Stimulated activated CD8-positive, alpha-beta memory T cell treated with anti-CD3 and anti-CD28 coated beads, Interleukin-7, amount 100 ng/mL, for 1 hour (primary cell): ENCODE measurements at regions not wholly inside any gene's neighbourhood (a gene's known extent, or its start where the extent isn't known, plus 50 kb on each side); places are given as distances from the start of the nearest gene placed in this dataset.

ENCODE experiments used
- DNase-seq, 2 donors: peaks; one replicate each; pipeline ENCODE4 v3.0.0-alpha.2; 2020; ENCODE audit warnings: low read depth in 2 of 2

DNA sequence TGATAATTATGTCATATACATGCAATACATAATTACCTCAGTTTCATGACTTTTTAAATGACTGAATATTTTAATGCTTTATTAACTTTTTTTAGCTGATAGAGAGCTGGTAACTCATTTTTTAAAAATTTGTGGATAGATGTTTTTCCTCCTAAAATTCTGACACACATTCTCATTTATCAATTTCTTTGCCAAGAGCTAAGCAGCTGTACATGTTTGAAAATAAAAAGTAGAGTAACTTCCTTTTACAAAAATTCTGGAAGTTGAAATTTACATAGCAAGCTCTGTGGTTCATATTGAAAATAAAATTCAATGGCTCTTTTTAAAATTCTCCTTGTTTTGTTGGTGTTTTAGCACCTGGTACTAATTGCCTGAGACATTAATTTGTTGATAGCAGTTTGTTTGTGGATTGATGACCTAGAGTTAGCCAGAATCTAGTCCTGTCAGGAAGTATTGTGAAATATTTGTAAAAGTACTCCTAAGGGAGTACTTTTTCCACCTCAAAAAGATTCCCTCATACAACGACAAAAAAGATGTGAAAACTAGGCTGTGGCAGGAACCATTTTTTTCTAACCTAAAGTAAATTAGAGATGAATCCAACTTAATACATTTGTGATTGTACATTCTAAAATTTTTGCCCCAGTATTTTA, 621.8 kb downstream of the BCKDHB start:
- DNase-seq: no peak

DNA sequence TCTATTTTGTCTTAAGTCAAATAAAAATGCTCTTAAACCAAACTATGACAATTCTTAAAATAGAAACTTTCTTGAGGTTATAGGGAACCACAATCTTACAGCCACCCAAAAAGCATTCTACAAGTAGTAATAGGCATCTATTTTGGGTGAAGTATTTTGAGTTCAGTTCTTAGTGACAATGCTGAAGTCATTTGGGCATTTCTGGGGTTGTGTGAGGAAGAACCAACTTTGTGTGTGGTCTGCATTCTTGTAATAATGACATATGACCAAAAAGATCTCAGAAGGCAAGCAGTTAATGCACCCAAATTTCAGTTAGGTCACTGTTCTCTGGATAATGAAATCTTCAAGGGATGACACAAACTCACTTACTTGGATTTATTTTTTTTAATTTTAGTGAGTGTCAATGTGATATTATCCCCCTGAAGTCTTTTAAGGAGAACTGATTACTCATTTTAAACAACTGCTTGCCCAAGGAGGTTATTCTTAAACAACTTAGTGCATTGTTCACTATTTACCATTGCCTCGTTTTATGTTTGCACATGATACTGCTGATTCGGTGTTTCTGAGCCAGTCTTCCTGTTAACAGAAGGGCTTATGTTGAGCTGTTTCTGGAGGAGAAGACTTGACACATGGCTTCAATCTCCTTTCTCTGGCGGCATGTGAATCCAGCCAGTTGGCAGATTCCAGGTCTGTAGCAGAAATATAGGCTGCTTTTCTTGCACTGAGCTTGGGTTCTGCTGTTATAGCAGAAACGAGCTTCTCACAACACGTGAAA, 618.9 kb downstream of the BCKDHB start:
- DNase-seq: no peak

DNA sequence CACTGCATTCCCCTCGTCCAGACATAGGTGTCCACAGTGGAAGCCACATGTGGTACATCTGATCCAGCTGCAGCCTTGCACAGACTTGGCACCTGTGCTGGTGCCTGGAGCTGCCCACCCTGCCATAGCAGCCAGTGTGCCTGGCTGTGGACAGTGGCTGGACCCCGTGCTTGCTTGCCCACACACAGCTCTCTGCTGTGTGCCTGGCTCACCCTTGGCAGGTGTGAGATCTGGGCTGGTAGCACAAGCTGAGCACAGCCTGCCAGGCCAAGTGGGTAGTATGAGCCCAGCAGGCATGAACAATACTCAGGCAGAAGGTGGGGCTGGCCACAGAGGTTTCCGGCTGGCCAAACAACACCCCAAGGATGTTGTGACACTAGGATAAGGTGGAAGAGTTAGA, 614.4 kb downstream of the BCKDHB start:
- no peak for DNase-seq

DNA sequence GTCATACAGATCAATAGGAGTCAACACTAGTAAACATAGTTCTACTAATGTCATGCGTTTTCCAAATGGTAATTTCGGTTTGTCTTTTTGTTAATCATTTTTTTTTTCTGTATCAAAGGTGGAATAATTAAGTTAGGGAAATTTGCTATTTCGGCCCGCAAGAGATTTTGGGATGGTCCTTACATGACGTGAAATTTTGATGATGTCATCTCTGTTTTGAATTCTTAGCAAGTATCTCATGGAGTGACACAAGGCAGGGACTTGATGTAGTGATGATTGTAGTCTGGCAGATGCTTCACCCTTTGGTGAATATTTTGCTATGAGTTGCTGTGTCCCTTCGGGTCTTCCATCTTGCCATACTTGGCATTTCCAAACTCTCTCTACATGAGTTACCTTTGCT, 608.0 kb downstream of the BCKDHB start:
- no peak for DNase-seq

DNA sequence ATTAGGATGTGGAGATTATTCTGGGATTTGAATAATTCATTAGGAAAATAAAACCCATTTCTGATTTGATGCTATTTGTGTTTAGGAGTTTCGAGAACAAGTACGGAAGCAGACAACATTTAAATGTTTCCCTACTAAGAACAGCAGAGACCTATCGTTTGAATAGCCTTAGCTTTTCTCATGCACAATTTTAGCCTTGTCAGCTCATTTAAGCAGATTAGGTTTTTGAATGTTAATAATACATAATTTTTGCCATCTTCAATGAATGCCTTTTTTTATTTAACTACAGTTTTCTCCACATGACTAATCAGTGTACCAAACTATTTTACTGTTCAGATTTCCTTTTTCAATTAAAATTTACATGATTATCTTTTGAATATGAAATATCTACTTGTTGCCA, 592.0 kb downstream of the BCKDHB start:
- no peak for DNase-seq

DNA sequence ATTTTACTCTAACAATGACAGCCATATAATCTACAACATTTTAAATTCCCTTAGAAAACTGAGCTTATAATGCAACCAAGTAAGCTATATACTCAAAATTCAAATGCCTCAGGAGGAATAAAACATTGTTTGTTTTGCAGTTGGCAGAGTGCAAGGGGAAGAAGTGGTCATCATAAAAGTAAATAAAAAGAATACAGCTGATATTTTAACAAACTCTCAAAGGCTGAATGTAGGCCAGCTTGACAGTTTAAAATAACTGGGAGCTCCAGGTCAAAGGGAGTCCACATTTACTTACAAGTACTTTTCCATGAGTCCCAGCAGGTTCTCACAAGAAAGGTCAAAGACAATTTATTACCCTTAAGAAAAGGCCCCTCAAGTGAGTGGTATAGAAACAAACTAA, 589.8 kb downstream of the BCKDHB start:
- no peak for DNase-seq

DNA sequence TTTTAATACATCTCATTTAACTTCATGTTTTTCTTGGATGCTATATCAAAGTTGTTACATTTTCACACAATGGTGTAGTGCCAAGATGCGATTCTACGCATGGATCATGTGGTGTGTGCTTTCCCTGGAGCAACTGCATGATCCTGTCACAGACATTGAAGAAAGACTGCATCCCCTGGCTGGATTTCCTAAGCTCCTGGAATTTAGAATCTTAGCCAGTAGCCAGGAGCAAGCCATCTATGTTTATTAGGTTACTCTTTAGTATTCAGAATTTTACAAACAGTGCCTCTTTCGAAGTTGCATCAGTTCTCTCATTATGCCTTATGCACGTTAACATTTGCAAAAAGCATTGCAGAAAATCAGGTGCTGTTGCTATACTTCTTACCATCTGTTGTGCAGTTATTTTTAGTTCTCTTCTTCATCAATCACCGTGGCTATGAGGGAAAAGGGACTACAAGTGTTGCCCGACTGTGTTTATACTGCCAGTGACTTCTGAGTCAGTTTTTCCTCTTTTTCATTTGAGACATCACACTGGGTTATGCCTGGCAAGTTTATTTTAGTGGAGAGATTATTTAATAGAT, 584.2 kb downstream of the BCKDHB start:
- no peak for DNase-seq

DNA sequence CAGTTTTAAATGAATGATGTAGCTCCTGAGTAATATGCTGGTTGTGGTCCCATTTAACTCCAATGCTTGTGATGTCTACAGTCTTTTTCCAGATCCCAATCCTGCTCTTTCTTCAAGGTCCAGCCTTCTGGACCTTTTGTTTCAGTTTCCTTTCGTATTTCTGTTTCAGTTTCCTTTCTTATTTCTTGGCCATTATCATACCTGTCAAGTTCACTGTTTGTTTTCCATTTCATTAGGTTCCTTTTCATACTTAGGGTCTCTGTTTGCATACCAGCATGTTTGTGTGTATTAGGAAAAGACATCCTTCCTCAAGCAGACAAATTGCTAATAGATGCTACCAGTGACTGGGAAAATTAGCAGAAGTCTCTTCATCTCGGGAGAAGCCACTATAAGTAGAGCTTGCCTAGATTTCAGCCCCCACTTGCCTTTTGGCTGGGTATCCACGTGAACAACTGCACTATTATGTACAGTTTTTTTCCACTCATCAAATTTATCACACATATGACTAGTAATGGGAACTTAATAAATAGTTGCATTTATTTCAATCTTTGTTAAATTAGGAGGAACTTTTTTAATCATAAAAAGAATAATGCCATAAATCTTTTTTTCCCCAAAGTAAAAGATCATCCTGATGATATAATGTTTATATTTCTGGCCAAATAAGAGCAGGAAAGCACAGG, 583.4 kb downstream of the BCKDHB start:
- no peak for DNase-seq

DNA sequence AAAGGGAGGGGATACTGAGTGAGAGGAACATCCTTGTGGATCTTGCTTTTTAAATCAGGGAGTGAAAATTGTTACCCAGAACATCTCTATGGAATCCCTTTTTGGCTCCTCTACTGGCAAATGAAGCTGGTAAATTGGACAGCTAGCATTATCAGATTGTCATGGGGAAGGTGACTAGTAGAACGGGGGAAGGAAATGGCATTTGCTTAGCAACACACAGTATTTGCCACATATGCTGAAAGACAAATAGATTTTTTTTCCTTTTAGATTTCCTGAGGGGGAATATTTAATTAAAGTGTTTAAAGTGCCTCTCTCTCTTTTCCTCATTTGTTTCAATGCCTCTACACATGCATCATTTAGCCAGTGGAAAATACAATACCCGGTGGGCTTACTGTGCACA, 573.5 kb downstream of the BCKDHB start:
- DNase-seq: no peak

DNA sequence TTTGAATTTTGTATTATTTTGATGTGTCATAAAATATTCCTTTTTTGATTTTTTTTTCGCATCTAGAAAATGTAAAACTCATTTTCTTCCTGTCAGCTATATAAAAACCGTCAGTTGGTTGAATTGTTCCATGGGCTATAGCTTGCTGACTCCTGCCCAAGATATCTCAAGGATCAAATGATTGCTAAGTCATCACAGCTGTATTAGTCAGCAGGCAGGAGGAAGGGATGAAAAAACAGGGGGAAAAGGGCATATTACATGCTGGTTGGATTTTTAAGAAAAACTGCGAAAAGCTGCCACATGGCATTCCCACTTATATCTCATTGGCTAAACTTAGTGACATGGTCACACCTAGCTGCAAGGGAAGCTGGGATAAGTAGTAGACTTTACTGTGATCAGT, 569.9 kb downstream of the BCKDHB start:
- no peak for DNase-seq

DNA sequence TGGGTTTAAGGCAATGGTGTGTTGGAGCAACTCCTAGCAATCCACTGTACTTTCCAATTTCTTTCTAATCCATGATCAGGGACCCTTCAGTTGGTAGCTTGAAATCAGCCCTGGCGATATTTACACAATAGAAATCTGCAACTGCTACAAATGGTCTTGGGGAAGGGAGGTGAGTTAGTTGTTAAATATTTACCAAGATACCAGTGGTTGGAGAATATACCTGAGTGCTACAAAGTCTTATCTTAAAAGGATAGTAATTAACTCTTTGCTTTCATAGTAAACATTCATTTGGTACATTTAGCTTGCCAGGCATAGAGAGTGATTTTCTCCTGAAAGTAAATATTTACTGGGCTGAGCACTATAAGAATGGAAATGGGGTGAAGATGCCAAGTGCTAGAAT, 568.2 kb downstream of the BCKDHB start:
- no peak for DNase-seq

DNA sequence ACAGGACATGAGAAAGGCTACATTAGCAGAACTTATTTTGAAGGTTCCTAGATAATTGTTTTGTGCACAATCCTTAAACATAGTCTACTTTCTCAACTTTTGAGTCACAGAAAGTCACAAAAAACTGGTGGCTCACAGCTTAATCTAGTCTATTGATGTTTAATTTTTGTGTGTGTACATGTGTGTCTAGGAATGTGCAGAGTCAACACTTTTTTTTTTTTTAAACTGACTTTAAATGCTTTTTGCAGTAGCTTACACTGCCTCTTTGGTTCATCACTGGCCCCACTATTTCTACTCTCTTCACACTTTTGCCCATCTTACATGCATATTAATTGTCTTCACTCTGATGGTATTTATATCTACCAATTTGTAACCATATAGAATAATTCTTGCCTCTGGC, 566.9 kb downstream of the BCKDHB start:
- no peak for DNase-seq

DNA sequence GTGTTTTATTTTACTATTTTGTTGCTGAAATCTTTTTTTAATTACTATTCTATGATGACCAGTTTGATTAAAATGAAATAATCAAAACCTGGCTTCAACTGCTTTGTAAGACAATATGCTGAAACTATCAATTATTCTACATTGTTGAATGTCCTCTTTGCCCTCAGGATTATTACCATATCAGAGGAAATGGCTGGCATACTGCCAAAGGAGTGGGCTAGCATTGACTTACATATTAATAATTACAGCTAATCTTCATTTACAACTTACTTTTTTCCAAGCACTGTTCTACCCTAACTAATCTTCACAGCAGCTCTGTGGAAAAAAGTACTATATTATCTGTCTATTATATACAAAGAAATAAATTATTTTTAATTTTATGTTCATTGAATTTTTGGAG, 560.5 kb downstream of the BCKDHB start:
- DNase-seq: no peak

DNA sequence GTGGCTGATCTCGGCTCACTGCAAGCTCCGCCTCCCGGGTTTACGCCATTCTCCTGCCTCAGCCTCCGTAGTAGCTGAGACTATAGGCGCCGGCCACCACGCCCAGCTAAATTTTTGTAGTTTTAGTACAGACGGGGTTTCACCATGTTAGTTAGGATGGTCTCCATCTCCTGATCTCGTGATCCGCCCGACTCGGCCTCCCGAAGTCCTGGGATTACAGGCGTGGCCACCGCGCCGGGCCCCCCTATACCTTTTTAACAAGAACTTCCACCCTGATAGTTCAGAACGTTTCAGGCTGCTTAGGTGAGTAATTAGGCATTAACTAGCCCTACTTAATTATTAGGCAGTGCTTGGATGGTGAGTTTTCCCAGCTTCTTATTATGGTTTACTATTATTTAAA, 552.5 kb downstream of the BCKDHB start:
- DNase-seq: no peak

DNA sequence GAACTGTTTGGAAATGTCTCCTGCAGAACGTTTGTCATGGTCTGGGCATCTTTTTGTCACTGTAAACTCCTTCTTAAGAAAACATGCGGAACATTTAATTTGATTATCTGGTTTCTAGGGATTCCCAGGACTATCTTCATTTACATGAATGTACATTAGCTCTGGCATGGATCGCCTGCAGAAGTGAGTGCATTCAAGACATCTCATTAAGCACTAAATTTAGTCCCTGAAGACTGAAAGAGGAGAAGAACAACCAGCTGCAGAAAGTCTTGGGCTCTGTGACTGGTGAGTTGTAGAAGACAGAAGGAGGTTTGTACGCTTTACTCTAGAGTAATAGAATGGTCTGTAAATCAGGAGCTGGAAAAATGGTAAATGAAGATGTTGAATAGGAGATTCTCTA, 540.7 kb downstream of the BCKDHB start:
- DNase-seq: no peak

DNA sequence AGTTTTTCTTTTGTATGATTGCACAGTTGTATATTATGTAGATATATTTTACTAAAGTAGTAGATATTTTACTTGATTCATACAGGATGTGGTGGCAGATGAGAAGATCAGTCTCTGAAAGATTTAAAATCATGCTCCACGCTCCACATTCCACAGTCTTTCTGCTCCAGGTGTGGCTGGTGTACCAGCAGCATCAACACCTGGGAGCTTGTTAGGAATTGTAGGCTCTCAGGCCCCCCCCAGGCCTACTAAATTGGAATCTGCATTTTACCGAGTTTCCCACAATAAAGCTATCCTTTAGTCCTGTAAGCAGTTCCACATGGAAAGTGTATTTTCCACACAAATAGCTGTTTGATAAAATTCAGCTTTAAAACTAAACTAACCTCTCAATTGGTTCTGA, 537.4 kb downstream of the BCKDHB start:
- no peak for DNase-seq

DNA sequence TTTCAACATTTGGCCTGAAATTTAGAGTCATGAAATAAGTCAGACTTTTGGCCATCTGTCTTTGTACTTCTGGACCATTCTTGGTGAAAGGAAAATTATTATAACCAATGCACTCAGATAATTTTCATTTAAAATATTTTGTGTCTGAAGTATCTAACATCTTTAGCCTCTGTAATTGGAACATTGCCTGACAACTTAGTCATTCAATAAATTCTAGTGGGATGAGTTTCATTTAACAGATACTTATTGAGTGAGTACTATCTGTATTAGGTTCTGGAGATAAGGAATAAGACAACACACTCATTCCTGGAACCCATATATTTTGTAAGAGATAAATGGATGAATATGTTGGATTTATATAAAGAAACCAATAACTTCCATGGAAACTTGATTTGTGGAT, 536.0 kb downstream of the BCKDHB start:
- DNase-seq: no peak

DNA sequence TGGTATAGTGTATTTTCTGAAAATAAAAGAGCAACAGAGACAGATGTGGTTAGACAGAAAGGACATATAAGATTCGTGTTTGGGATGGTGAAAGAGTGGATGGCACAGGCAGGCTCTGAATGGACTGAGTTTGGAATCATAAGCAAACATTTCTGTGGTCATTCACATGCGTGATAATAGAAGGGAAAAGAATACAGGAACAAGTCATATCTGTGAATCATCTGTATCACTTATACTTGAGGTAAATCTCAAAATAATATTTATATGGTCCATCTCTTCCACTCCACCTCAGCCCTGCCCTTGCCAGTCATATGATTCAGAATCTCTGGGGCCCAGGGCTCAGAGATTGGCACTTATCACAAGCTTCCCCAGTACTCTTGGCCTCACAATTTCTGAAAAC, 535.1 kb downstream of the BCKDHB start:
- no peak for DNase-seq

DNA sequence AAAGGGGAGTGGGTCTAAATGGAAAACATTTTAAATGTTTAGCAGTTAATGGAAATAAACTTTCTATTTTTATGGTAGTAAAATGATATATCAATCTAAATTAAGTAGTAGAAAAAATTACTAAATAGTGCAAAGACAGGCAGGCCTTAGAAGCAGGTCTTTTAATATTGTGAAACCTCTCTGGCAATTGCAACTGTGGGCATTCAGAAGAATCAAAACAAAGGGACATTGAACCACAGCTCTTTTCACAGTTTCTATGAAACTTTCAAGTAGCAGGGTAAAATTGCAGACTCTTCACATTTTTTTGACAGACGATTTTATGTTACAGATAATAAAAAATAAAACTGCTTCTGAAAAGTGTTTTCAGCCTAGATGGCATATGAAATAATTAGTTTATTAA, 533.7 kb downstream of the BCKDHB start:
- no peak for DNase-seq

DNA sequence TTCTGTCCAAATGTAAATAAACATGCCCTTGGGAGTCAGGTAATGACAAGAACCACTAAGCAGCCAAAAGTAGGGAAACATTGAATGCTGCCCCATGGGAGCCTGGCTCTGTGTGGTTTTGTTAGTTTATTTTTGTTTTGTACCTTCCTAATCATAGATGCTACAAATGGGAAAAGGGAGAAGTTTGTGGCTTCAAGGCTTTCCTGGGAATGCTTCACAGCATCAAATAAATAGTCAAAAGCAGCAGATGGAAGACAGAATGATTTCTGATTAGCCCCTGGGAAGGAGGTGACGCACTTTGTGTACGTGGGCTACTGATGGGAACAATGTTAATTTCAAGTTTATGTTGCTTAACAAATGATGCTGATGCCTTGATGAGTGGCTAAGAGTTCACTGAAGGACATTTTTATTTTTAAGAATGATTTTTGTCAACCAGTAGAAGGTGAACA, 532.7 kb downstream of the BCKDHB start:
- DNase-seq: no peak

DNA sequence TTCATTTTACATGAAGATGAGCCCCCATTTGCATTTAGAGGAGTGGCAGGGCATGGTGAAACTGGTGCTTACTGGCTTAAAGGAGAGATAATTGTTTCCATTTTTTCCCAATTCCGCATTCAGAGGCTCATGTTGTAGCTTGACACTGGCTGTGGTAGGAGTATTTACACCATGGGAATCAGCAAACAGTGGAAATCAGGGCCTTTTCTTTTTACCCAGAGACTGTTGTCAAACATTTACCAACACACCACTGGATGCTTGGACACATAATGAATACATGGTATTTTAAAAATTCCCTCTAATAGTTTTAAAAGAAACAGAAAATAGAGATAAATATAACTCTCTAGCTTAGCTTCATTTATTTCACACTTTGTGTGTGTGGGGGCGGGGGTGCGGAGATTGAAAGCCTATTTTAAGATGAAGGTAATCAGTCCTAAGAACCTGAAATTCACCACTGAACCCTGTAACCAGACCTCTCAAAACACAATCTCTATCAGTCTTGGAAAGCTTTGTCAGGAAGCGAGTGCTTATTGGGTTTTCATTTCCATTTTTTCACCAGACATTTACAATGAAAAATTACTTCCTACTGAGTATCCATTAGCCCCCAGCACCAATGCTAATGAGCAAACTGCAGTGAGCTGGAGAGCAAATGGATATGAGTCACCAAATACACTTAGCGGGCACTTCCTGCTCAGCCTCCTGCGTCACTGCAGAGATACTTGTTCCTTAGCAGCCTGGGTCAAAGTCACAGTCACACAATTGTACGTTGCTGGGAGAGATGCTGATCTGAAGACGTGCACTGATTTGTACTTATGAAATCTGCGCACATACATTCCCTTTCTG, 532.0 kb downstream of the BCKDHB start:
- peak in 1 of 2 donors; percentile 0 for DNase-seq

DNA sequence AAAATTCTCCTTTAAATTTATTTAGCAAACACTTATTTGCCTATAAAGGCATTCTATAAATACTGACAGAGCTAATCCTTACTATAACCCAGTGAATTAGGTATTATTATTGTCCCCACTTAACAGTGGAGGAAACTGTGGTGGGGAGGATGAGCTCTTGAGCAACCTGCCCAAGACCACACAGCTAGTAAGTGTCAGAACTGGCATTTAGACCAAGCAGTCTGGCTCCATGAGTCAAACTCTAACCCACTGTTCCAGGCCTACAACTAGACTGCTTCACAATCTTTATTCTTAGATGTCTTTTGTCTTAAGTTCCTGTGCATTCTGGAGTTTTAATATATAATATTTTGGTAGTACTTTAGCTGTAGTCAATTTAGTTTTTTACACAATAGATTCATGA, 530.8 kb downstream of the BCKDHB start:
- DNase-seq: no peak
